CD4-positive, alpha-beta T cell treated with Interleukin-15 for 1 hour (primary cell): ENCODE measurements at regions not wholly inside any gene's neighbourhood (a gene's known extent, or its start where the extent isn't known, plus 50 kb on each side); places are given as distances from the start of the nearest gene placed in this dataset.
A peak's percentile ranks its signal among the peaks of the same experiment; 100 is the strongest.
"Not testable (repeated sequence)": the region's sequence is repeated elsewhere in the genome, so short reads cannot be mapped to it uniquely, and the experiment has no call there.

Experiments
- DNase-seq: peaks from one replicate; pipeline ENCODE4 v3.0.0-alpha.2; 2020

DNA sequence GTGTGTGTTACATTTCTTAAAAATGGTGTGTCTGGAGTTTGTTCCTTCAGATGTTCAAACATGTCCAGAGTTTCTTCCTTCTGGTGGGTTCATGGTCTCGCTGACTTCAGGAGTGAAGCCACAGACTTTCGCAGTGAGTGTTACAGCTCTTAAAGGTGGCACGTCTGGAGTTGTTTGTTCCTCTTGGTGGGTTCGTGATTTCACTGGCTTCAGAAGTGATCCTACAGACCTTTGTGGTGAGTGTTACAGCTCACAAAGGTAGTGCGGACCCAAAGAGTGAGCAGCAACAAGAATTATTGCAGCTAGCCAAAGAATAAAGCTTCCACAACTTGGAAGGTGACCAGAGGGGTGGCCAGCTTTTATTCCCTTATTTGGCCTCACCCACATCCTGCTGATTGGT, 183.7 kb downstream of the COPRS start:
- not testable (repeated sequence) for DNase-seq

DNA sequence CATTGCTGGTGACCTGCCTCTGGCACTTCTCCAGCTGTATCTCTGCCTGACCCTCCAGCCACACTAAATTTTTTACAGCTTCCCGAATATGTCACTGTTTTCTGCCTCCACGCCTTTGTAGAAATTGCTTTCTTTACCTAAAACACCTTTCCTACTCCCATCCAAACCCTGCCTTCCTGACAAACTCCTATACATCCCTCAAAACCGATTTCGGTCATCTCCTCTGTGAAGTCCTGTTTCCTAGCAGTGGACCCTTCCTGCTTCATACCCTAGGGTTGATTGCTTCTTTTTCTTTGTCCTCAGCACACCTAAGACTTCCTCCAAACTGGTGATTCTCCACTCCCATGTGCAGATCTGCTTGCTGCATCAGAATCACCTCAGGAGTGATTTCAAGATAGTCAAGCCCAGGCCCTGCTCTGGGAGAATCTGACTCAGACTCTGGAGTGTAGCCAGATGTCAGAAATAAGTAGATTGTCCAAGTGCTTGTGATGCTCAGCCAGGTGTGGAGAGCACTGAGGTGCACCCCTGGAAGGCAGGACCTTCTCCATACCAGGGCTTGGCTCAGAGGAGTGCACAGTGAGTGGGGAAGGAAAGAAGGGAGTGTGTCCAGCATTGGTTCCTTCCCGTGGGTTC, 184.2 kb downstream of the COPRS start:
- DNase-seq = no peak

DNA sequence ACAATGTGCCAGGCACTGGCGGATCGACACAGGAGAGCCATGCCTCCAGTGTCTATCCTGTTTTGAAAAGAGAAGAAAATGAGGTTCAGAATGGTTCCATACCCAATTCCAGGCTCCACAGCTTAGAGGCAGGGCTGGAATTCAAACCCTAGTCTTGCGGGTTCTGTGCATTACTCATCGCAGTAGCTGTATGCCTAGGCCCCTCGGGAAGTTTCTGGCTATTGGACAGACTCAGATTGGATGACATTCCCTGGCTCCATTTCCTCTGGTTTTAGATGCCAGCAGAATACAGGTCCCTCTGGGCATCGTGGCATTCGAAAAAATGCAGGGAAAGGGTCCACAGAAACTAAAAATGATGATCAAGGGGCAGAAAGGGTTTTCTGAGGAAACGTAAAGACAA, 184.7 kb downstream of the COPRS start:
- no peak for DNase-seq

DNA sequence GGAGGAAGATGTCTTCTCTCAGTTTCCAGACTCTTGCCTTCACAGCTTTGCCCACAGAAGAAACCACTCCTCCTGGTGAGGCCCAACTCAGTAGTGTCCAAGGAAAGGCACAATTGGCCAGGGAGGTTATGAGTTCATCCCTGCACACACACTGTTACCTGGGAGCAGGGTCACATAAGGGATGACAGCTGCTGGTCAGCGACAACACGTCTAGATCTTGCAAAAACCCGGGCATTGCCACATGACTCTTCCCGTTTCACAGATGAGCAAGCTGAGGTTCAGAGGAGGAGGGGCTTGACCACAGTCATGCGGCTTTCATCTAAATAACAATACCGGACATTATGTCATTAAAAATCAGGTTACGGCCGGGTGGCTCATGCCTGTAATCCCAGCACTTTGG, 186.0 kb downstream of the COPRS start:
- DNase-seq = no peak

DNA sequence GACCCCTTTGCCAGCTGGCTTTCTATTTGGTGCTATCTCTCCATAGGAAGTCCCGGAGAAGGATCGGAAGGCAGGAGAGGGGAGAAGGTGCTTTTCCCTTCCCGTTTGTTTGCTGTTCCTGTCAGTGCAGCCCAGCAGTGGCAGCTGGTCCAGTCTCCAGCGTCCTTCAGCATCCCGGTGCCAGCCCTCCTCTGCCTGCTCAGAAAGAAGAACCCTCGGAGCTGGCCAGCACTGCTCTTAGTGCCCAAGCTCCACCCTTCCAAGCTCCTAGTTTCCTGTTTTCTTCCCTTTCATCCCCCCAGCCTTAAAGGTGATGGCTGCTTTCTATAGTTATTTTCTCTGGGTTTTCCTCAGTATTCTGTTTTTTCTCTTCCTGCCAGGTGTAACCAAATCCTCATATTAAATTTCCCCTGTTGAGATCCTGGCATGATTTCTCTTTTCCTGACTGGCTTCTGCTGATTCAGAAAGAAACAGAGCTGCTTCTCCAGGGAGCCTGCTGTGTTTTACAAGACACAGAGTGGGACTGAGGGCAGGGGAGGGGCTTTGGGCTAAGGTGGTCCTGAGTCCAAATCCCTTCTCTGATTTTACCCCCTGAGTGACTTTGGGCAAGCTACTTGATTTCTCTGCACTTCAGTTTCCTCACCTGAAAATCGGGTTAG, 186.8 kb downstream of the COPRS start:
- no peak for DNase-seq

DNA sequence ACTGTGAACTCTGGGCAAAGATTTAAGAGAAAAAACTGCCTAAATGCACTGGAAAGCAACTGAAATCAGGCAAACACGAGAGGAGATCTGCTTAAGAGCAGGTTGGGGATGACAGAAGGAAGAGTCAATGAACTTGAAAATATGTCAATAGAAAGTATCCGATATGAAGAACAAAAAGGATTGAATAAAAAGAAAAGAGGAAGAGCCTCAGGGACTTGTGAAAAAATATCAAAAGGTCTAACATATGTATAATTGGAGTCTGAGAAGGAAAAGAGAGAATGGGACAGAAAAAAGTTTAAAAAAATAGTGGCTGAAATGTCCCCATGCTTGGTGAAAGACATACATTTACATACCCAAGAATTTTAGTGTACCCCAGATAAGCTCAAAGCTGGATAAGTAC, 195.5 kb downstream of the COPRS start:
- DNase-seq = no peak

DNA sequence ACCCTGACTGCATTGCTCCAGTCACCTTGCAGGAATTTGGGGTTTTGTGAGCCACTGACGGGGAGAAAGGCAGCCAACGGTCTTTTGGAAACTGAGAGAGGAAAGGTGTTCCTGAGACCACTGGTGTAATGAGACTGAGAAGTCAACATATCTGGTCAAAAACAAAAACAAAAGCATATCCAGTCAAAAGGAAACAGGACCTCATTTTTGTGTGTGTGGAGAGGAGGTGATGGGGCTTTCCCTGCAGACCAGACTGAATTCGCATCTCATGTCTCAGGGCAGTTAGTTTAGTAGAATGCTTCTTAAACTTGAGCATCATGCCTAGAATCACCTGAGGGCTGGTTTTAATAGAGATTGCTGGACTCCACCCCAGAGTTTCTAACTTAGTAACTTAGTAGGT, 198.4 kb downstream of the COPRS start:
- no peak for DNase-seq

DNA sequence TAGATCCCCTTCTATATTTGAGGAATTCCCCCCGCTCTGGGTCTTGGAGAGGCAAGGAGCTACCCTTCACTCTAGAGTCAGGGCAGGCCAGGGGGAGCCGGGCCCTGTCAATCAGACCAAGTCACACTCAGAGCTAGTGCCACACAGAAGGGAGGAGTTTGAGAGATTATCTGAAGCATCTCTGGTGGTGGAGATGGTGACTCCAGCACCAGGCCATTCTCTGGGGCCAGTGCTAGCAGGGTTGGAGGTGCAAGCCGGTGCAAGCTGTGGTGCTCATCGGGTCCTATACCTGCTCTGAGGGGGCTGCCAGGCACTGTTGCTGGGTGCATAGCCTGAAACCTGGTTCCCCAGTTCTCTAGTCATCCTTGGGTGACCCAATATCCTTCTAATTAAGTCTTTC, 201.2 kb downstream of the COPRS start:
- no peak for DNase-seq

DNA sequence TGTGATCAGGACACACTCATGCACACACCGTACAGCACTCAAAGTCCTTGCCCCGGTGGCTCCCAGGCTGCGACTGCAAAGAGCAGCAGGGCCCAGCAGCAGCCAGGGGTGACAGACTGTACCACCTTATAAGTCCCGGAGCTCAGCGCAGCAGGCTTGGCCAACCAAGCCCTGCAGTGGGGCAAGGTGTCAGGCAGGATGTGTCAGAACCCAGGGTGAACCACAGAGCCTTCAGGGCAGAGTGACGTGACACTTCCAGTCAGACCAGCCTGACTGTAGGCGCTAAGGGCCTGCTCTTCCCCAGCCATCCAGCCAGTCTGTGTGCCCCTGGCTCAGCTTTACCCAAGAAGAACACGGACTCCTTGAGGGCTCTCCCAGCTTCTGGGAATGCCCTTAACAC, 204.1 kb downstream of the COPRS start:
- peak; percentile 58 for DNase-seq

DNA sequence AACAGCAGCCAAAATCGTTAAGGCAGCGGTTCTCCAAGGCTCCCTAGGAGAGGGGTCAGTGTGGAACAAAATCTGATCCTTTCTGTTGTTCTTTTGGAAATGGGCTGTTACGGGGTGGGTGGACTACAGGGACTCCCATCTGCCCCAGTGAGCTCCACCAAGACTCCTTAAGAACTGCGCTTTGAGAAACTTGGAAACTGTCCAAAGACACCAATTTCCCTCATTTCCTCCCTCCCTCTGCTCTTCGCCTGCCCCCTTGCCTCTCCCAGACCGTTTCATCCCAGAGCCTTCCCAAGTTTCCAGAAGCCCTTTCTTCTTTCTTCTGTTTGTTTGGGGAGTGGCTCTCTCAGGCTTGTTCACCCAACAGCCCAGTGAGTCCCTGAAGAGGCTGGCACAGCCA, 205.4 kb downstream of the COPRS start:
- no peak for DNase-seq

DNA sequence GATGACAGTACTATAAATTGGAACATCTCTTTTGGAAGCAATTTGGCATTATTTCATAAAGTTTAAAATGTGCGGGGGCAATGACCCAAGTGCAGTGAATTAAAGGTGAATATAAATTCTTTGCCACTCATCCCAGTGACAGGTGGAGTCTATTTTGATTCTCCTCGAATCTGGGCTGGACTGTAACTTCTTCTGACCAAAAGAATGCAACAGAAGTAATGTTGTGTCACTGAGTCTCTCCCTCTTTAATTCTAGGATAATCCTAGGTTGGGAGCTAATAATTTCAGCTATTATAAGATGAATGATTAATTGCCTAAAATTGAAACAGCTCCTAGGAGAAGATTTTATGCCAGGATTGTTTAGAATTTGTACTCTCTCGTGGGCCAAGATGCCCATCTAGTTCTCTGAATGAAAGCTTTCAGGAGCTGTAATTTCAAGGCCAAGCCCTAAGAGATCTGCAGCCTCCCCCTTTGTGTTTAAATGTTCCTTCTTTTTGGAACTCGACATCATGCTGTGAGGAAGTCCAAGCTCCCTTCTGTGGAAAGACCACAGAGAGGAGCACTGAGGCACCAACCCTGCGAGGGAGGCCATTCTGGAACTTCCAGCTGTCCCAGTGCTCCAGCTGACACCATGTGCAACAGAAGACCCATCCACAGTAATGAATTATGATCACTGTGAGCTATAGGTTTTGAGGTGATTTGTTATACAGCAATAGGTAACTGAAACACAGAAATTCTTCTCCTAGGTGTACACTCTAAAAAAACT, 208.1 kb downstream of the COPRS start:
- DNase-seq = no peak

DNA sequence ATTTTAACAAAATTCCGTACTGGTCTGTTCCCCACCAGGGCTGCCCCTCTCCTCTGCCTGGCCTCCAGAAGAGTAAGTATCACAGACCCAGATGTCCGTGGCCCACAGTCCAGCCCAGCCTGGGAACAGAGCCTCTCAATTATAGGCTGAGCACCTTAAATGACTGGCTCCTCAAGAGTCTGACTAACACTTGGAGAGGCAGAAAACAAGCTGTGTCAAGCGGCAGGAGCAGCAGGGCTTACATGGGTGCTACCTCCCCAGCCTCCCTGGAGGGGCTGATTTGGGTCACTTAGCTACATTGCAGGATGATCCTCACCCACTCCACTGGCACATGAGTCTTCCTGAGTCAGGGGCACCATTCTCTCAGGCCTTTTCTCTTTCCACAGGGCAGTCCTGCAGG, 209.7 kb downstream of the COPRS start:
- no peak for DNase-seq

DNA sequence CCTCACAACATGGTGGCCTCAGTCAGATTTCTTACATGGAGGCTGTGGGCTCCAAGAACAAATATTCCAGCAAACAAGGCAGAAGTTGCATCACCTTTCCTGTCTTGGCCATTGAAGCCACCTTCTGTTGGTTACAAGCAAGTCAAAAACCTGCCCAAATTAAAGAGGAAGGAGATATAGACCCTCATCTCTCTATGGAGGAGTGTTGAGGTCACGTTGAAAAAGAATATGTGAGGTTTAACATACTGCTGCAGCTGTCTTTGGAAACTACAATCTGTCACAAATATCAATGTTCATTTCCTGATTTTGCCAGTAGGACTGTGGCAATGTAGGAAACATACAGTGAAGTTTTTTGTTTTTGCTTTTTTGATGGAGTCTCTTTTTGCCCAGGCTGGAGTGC, 211.4 kb downstream of the COPRS start:
- DNase-seq = no peak

DNA sequence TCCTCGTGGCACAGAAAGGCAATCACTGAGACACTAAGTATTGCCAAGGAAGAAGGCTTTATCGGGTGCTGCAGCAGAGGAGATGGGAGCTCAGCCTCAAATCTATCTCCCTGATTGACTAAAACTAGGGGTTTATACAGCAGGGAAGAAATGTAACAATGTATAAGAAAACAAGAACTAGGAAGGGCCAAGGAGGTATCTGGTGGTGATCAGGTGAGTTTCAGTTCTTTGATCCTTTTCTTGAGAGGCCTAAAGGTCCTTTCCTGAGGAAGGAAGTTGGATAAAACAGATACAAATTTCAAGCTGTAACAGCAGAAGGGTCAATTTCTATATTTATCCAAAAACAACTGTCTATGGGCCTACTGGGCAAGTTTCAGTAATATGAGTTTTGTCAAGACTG, 212.4 kb downstream of the COPRS start:
- DNase-seq = no peak

DNA sequence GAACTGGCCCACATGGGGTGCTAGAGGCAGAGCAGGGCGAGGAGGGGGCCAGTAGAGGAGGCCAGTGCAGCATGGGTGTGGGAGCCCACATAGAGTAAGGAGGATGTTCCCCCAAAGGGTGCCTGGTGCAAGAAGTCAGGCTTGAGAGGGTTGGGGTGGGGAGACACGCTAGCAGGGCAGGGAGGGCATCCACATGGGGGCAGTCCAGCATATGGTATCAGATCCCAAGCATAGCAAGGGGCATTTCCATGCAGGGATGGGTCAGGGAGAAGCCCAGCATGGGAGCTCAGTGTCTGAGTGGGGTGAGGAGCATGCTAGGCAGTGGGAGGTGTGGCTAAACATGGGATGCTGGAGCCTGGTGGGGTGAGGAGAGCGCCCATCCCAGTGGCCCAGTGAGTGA, 213.7 kb downstream of the COPRS start:
- DNase-seq = no peak

DNA sequence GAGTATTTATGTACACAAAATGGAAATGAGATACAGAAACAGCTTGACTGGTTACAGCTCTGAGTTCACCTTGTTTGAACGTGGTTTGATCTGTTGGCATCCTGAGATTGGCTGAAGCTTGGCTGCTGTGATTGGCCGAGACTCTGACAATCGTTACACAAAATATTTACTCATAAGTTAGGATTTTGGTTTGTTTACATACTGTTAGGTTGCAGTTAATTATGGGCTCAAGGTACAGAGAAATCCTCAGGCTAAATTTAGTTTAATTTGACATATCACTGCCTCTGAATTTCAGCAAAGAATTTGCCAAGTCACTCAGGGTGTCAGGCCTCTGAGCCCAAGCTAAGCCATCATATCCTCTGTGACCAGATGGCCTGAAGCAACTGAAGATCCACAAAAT, 227.3 kb downstream of the COPRS start:
- DNase-seq = no peak

DNA sequence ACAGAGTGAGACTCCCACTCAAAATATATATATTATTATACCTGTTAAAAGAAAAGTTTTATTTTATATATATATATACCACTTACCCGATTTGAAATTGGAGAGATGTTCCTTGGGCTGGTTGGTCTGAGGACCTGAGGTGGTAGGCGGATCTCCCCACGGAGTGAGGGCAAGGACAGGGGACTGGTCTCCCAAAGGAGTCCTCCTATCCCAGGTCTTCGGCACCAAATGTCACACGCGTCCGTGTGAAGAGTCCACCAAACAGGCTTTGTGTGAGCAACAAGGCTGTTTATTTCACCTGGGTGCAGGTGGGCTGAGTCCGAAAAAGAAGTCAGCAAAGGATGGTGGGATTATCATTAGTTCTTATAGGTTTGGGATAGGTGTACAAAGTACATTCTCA, 228.2 kb downstream of the COPRS start:
- DNase-seq = not testable (repeated sequence)

DNA sequence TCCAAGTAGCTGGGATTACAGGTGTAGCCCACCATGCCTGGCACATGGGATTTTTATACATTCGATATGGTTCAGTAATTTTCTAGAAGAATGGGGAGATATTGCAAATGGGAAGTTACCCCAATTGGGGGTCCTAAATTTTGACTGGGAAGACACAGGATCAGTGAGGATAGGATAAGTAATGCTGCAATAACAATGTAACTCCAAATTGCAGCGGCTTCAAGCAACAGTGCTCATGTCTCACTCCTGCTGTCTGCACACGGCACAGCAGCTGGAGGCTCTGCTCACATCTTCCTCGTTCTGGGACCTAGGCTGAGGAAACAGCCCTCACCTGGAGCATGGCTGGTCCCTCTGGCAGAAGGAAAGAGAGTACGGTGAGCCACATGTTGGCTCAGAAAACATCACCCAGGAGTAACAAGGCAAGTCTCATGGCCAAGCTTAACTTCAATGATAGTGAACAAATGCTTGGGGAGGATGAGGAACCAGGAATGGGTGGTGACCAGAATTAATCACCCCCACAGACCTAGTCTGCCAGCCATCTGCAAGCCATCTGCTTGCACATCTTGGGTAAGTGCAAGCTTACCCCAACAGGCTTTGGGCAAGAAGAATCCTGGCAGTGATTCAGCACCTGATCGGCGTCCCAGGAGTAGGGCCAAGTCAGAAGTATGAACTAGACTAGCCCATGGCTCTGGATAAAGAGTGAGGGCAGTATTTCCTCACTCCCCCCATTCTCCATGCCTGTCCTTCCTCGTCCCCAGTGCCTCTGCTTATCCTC, 229.2 kb downstream of the COPRS start:
- no peak for DNase-seq

DNA sequence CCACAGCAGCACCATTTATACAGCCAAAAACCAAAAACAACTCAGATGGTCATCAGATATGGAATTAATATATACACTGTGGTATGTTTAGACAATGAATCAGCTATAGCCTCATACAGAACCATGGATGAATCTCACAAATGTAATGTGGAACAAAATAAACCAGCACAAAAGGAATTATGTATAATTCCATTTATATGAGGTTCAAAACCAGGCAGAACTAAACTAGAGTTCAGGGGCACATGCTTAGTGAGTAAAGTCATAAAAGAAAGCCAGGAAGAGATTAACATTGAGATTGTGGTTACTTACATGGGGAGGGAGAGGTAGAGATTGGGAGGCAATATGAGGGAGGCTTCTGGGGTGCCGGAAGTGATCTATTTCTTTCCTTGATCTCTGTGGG, 231.1 kb downstream of the COPRS start:
- DNase-seq = no peak

DNA sequence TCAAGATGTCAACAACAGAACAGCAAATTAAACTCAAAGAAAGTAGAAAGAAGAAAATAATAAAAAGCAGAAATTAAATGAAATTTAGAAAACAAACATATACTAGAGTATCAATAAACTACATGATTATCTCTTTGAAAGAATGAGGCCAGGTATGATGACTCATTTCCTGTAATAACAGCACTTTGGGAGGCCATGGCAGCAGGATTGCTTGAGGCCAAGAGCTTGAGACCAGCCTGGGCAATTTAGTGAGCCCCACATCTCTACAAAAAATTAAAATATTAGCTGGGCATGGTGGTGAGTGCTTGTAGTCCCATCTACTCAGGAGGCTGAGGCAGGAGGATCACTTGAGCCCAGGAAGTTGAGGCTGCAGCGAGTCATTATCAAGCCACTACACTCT, 232.5 kb downstream of the RAB11FIP4 start:
- no peak for DNase-seq

DNA sequence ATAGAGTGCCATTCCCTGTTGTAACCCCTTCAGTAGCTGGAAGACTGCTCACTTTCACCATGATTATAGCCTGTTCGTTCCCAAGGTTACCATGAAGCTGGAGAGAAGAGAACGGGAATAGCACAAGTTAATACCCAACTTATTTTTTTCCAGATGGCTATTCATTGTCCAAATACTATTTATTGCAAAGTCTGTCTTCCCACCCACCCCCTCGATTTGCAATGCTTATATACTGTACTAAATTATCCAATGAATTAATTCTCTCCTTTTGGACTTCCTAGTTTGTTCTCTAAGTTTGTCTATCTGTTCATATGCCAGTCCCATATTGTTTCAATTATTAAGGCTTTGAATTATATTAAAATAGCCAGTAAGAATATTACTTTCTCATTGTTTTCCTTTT, 231.0 kb downstream of the RAB11FIP4 start:
- no peak for DNase-seq

DNA sequence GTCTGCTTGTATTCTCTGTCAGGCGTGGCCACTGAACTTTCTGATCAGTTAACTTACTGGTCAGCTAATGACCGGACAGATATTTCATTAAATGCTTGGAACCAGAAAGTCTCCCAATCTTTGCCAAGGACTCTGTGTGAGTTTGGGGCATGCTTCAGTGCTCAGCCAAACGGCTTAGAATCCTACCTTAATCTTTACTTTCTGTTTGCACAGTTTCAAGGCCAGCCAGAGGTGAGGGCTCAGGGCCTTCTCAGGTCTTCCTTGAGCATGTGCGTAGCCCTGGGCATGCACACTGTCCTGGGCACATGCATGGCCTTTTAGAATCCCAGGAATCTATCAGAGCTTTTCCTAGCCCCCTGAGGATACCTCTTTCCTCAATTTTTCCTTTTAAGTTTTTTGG, 230.1 kb downstream of the RAB11FIP4 start:
- no peak for DNase-seq

DNA sequence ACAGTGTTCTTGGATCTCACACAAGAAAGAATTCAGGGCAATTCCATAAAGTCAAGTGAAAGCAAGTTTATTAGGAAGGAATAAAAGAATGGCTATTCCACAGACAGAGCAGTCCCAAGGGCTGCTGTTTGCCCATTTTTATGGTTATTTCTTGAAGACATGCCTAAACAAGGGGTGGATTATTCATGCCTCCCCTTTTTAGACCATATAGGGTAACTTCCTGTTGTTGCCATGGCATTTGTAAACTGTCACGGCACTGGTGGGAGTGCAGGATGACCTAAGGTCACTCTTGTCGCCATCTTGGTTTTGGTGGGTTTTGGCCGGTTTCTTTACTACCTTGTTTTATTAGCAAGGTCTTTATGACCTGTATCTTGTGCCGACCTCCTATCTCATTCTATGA, 219.6 kb downstream of the RAB11FIP4 start:
- DNase-seq = not testable (repeated sequence)
